MM.1S (cell line): ENCODE measurements at regions not wholly inside any gene's neighbourhood (a gene's known extent, or its start where the extent isn't known, plus 50 kb on each side); places are given as distances from the start of the nearest gene placed in this dataset.

ENCODE experiments used
- DNase-seq: peaks from one replicate; pipeline ENCODE4 v3.0.0-alpha.2; 2015
- H2AFZ ChIP-seq: fragments of 300-600 bp; sonication (generic); 2 replicates; pipeline ENCODE4 v1.6.0; 2016; ENCODE audit warnings: antibody characterized with exemption, low read length
- H3F3A ChIP-seq: fragments of 300-600 bp; sonication (generic); 2 replicates; pipeline ENCODE4 v1.6.1; 2016; ENCODE audit warnings: mild to moderate bottlenecking, antibody characterized with exemption, low read length, moderate library complexity, mixed read lengths; ENCODE audit not compliant: insufficient read depth
- H3K27ac ChIP-seq: fragments of 300-600 bp; sonication (generic); 2 replicates; pipeline ENCODE4 v1.5.1; 2016; ENCODE audit warnings: mild to moderate bottlenecking, low read length
- H3K27me3 ChIP-seq: fragments of 300-600 bp; sonication (generic); replicated peaks from 2 replicates; pipeline ENCODE4 v1.6.0; 2016; ENCODE audit warnings: low read length; ENCODE audit not compliant: insufficient read depth
- H3K36me3 ChIP-seq: fragments of 300-600 bp; sonication (generic); replicated peaks from 2 replicates; pipeline ENCODE4 v1.6.1; 2016; ENCODE audit warnings: mild to moderate bottlenecking, low read length, mixed read lengths; ENCODE audit not compliant: insufficient read depth
- H3K4me1 ChIP-seq: fragments of 300-600 bp; sonication (generic); 2 replicates; pipeline ENCODE4 v1.6.1; 2016; ENCODE audit warnings: low read length, mixed read lengths
- H3K4me2 ChIP-seq: fragments of 300-600 bp; sonication (generic); 2 replicates; pipeline ENCODE4 v1.6.0; 2016; ENCODE audit warnings: low read depth, low read length
- H3K4me3 ChIP-seq: fragments of 300-600 bp; sonication (generic); 2 replicates; pipeline ENCODE4 v1.5.1; 2016; ENCODE audit warnings: low read length, mixed read lengths
- H3K79me2 ChIP-seq: fragments of 300-600 bp; sonication (generic); 2 replicates; pipeline ENCODE4 v1.6.1; 2016; ENCODE audit warnings: mixed run types, low read length, mixed read lengths
- H3K9ac ChIP-seq: fragments of 300-600 bp; sonication (generic); 2 replicates; pipeline ENCODE4 v1.6.1; 2016; ENCODE audit warnings: low read length, mixed read lengths
- H3K9me2 ChIP-seq: fragments of 300-600 bp; sonication (generic); replicated peaks from 2 replicates; pipeline ENCODE4 v1.6.1; 2016; ENCODE audit warnings: mild to moderate bottlenecking, low read length, mixed read lengths; ENCODE audit not compliant: insufficient read depth
- H3K9me3 ChIP-seq: fragments of 300-600 bp; sonication (generic); replicated peaks from 2 replicates; pipeline ENCODE4 v1.6.1; 2016; ENCODE audit warnings: mild to moderate bottlenecking, low read length, mixed read lengths; ENCODE audit not compliant: insufficient read depth
- H4K20me1 ChIP-seq: fragments of 300-600 bp; sonication (generic); 2 replicates; pipeline ENCODE4 v1.6.1; 2016; ENCODE audit warnings: mild to moderate bottlenecking, low read length, moderate library complexity, mixed read lengths; ENCODE audit not compliant: insufficient read depth
- EZH2 ChIP-seq: fragments of 300-600 bp; sonication (generic); optimal IDR thresholded peaks from 2 replicates; pipeline ENCODE3; 2017; ENCODE audit warnings: low read depth, mild to moderate bottlenecking, antibody characterized with exemption, low read length, mixed read lengths
- EZH2phosphoT487 ChIP-seq: fragments of 300-600 bp; sonication (generic); IDR thresholded peaks from 2 replicates; pipeline ENCODE4 v1.6.1; 2018; ENCODE audit warnings: antibody characterized with exemption, low read length
- TF ChIP-seq, protein P1 (sequence below): fragments of 300-600 bp; sonication (generic); IDR thresholded peaks from 2 replicates; pipeline ENCODE4 v1.5.1; 2016; ENCODE audit warnings: antibody characterized with exemption, low read length, mixed read lengths

DNA sequence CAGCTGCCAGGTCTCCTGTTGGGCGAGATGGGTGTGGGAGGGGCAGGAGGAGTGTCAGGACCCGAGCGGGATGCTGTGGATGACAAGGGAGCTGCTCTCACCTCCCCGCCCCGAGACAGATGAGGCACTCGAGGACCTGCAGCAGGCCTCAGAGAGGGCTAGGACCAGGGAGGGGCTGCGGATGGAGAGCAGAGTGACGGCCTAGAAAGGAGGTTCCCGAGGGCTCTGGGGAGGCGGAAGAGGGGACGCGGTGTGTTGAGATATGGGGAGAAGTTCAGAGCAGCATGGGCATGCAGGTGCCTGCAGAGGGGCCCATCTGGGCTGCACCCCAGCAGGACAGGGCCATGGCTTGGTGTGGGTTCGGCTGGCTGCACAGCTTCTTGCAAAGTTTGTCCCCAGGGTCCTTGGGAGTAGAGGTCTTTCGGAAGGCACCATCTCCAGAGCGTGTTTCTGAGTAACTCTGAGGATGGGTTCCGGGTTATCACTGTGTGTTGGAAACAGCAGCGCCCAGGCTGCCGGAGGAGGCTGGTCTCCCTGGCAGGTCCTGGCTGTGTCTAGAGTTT, 104.6 kb downstream of the PAX1 start:
- Histone ChIP-seq H3K36me3 (no peaks in the 10 kb centered on the region), H3K4me3 (no peak overlapping the region), H4K20me1 (no peaks in the 10 kb centered on the region), H2AFZ (no peak overlapping the region), H3F3A (no peaks in the 10 kb centered on the region), H3K9ac (no peak overlapping the region), H3K27ac (no peak overlapping the region), H3K79me2 (no peaks in the 10 kb centered on the region), H3K9me2 (no peaks in the 10 kb centered on the region), H3K27me3 (no peaks in the 10 kb centered on the region), H3K4me1 (no peaks in the 10 kb centered on the region), H3K4me2 (no peak overlapping the region), H3K9me3 (no peaks in the 10 kb centered on the region)
- no peak for DNase-seq
- TF ChIP-seq EZH2 (no peak), EZH2phosphoT487 (no peak)
- TF ChIP-seq, protein P1, sequence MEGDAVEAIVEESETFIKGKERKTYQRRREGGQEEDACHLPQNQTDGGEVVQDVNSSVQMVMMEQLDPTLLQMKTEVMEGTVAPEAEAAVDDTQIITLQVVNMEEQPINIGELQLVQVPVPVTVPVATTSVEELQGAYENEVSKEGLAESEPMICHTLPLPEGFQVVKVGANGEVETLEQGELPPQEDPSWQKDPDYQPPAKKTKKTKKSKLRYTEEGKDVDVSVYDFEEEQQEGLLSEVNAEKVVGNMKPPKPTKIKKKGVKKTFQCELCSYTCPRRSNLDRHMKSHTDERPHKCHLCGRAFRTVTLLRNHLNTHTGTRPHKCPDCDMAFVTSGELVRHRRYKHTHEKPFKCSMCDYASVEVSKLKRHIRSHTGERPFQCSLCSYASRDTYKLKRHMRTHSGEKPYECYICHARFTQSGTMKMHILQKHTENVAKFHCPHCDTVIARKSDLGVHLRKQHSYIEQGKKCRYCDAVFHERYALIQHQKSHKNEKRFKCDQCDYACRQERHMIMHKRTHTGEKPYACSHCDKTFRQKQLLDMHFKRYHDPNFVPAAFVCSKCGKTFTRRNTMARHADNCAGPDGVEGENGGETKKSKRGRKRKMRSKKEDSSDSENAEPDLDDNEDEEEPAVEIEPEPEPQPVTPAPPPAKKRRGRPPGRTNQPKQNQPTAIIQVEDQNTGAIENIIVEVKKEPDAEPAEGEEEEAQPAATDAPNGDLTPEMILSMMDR = no peak

DNA sequence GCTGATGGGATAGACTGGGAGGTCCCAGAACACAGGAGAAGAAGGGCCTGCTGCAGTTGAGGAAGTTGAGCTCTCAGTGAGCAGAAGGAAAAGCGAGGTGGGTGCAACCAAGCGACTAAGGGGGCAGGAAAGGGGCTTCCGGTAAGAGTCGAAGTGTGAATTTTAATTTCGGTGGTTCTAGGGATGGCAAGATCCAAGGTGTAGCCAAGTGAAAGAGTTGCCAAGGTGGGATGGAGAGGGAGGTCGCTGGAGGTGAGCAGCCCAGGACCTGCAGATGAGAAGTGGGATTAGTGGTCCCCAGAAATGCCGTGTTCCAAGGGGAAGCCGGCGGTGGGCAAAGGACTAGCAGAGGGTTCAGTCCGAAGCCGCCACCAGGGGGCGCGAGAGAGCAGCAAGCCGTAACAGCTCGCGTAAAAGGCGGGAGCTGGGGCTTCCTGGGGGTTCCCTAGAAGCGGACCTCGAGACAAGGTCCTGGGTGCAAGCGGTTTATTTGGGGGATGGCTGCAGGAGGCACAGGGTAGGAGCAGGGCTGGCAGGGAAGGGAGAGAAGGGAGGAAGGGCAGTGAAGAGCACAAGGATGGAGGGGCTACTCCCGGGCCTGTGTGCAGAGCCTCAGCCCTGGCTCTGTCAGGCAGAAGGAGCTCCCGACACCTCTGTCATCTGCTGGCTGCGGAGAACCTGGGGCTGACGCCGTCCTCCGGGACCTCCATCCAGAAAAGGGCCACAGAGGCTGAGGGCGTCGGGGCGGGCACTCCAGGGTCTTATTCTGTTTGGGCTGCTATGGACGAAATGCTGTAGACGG, 103.6 kb downstream of the PAX1 start:
- Histone ChIP-seq H4K20me1 (no peaks in the 10 kb centered on the region), H3K9me2 (no peaks in the 10 kb centered on the region), H3K36me3 (no peaks in the 10 kb centered on the region), H3K4me3 (no peak overlapping the region), H3K4me2 (peak overlapping the region; percentile 38; the same call in 1 of the 2 replicates), H3F3A (no peaks in the 10 kb centered on the region), H3K9me3 (no peaks in the 10 kb centered on the region), H3K27ac (no peak overlapping the region), H2AFZ (no peak overlapping the region), H3K4me1 (no peaks in the 10 kb centered on the region), H3K27me3 (no peaks in the 10 kb centered on the region), H3K9ac (no peak overlapping the region), H3K79me2 (no peaks in the 10 kb centered on the region)
- TF ChIP-seq, protein P1 = peak; percentile 77
- no peak for TF ChIP-seq EZH2
- peak; percentile 43 for DNase-seq

DNA sequence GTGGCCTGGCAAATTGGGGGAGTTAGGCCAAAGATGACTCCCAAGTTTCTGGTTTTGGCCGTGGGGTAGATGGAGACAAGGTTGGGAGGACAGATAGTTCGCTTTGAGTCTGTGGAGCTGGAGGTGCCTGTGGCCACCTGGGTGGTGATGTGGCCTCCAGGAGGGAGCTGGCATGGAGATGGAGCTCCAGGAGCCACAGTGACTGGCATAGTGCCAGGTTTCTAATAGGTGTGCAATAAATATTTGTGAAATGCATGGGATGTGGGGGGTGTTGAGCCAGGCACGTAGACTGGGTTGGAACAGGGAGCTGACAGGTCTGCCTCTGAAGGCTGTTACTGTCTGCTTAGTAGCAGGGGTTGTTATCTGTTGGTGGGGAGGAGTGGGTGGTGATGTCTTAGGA, 102.7 kb downstream of the PAX1 start:
- no peak overlapping the region for H2AFZ ChIP-seq
- H4K20me1 ChIP-seq = no peaks in the 10 kb centered on the region
- no peak overlapping the region for H3K4me3 ChIP-seq
- no peaks in the 10 kb centered on the region for H3K36me3 ChIP-seq
- H3K9ac ChIP-seq = no peak overlapping the region
- no peak overlapping the region for H3K4me2 ChIP-seq
- no peaks in the 10 kb centered on the region for H3K9me2 ChIP-seq
- H3K79me2 ChIP-seq = no peaks in the 10 kb centered on the region
- no peaks in the 10 kb centered on the region for H3K4me1 ChIP-seq
- no peaks in the 10 kb centered on the region for H3K27me3 ChIP-seq
- DNase-seq = no peak
- no peak for TF ChIP-seq EZH2
- TF ChIP-seq EZH2phosphoT487 = no peak
- TF ChIP-seq, protein P1 = no peak
- H3K27ac ChIP-seq = no peak overlapping the region
- H3K9me3 ChIP-seq = no peaks in the 10 kb centered on the region
- no peaks in the 10 kb centered on the region for H3F3A ChIP-seq
